Neural progenitor cell (in vitro differentiated cells): ENCODE measurements at regions not wholly inside any gene's neighbourhood (a gene's known extent, or its start where the extent isn't known, plus 50 kb on each side); places are given as distances from the start of the nearest gene placed in this dataset.

Experiments used
- DNase-seq: peaks from one replicate; pipeline ENCODE4 v3.0.0-alpha.2; 2016; ENCODE audit warnings: low spot score
- H2AFZ ChIP-seq: fragments of 200-600 bp; sonication (generic); replicated peaks from 2 replicates; pipeline ENCODE4 v1.6.1; 2016; ENCODE audit warnings: antibody characterized with exemption
- H3F3A ChIP-seq: fragments of 200-600 bp; sonication (generic); 2 replicates; pipeline ENCODE4 v1.6.1; 2016; ENCODE audit warnings: antibody characterized with exemption, low read depth
- H3K27ac ChIP-seq: fragments of 200-600 bp; sonication (generic); 2 replicates; pipeline ENCODE4 v1.5.1; 2016; ENCODE audit warnings: mild to moderate bottlenecking
- H3K27me3 ChIP-seq: fragments of 200-600 bp; sonication (generic); 2 replicates; pipeline ENCODE4 v1.6.1; 2016; ENCODE audit warnings: mild to moderate bottlenecking, moderate library complexity
- H3K36me3 ChIP-seq: fragments of 200-600 bp; sonication (generic); 2 replicates; pipeline ENCODE4 v1.5.1; 2016
- H3K4me1 ChIP-seq: fragments of 200-600 bp; sonication (generic); 2 replicates; pipeline ENCODE4 v1.6.1; 2016; ENCODE audit warnings: mixed run types
- H3K4me2 ChIP-seq: fragments of 200-600 bp; sonication (generic); 2 replicates; pipeline ENCODE4 v1.6.1; 2016
- H3K4me3 ChIP-seq: fragments of 200-600 bp; sonication (generic); 2 replicates; pipeline ENCODE4 v1.5.1; 2016
- H3K79me2 ChIP-seq: fragments of 200-600 bp; sonication (generic); 2 replicates; pipeline ENCODE4 v1.6.1; 2016; ENCODE audit warnings: low read depth
- H3K9ac ChIP-seq: fragments of 200-600 bp; sonication (generic); 2 replicates; pipeline ENCODE4 v1.6.1; 2016
- H3K9me3 ChIP-seq: fragments of 200-600 bp; sonication (generic); 2 replicates; pipeline ENCODE4 v1.5.1; 2016; ENCODE audit warnings: low read depth
- H4K20me1 ChIP-seq: fragments of 200-600 bp; sonication (generic); 2 replicates; pipeline ENCODE4 v1.6.1; 2016; ENCODE audit warnings: low read depth
- H3K27ac Mint-ChIP-seq: 3 replicates; pipeline ENCODE4 v1.8.0; 2021; ENCODE audit warnings: mixed read lengths
- H3K27me3 Mint-ChIP-seq: 2 replicates; pipeline ENCODE4 v1.8.0; 2022; ENCODE audit warnings: low read depth, mild to moderate bottlenecking, inconsistent platforms, moderate library complexity, mixed read lengths; ENCODE audit not compliant: insufficient read depth
- H3K36me3 Mint-ChIP-seq: 3 replicates; pipeline ENCODE4 v1.8.0; 2021; ENCODE audit warnings: mixed read lengths
- H3K4me1 Mint-ChIP-seq: 3 replicates; pipeline ENCODE4 v1.8.0; 2021; ENCODE audit warnings: mixed read lengths
- H3K4me3 Mint-ChIP-seq: 3 replicates; pipeline ENCODE4 v1.8.0; 2021; ENCODE audit warnings: mild to moderate bottlenecking, moderate library complexity, mixed read lengths
- H3K9me3 Mint-ChIP-seq: 3 replicates; pipeline ENCODE4 v1.8.0; 2020; ENCODE audit warnings: mixed read lengths
- CTCF ChIP-seq: fragments of 200-600 bp; sonication (generic); IDR thresholded peaks from 2 replicates; pipeline ENCODE4 v1.5.1; 2017; ENCODE audit warnings: antibody characterized with exemption, mild to moderate bottlenecking
- EZH2 ChIP-seq: fragments of 200-600 bp; sonication (generic); IDR thresholded peaks from 2 replicates; pipeline ENCODE4 v1.6.1; 2017; ENCODE audit warnings: antibody characterized with exemption, mild to moderate bottlenecking, moderate library complexity
- EZH2phosphoT487 ChIP-seq: fragments of 200-600 bp; sonication (generic); IDR thresholded peaks from 2 replicates; pipeline ENCODE4 v1.6.1; 2017; ENCODE audit warnings: antibody characterized with exemption

DNA sequence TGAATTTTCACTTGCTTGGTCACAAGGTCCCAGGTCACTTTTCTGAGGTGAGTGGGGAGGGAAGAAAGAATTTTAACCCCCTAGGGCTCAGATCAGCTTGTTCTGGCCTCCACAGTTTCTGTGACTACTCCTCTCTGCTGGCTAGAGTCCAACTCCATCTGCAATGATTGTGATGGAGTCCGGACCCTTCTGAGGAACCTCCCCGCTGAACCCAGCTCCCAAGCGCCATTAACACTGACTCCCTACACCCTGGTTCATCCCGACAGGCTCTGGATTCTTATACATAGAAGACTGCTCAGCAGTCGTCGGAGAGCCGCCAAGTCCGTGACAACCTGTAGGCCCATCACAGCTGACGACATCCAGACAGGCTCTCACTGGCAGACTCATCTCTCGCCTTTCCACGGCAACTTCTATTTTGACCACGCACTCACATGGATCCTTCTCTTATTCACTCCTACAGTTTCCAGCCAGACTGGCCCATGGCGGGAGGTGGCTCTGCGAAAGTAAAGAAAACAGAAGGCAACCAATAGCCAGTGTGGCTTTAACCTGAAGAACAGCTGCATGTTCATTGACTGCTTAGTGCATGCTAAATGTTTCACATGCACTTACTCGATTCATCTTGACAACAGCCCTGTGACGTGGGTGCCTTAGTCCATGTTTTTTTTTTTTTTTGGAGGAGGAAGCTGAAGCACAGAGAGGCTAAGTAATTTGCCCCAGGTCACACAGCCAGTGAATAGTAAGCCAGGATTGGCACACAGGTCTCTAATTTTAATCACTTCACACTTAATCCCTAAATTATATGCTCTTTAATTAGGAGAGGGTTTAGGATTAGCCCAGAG is 68.0 kb upstream of the PRDM11 start:
- Histone ChIP-seq H2AFZ (no peak overlapping the region), H3K4me2 (no peak overlapping the region), H3K27me3 (no peaks in the 10 kb centered on the region), H3K9me3 (no peaks in the 10 kb centered on the region), H3K4me1 (peaks cover 57% of the 10 kb centered on the region), H3K36me3 (no peaks in the 10 kb centered on the region), H3K9ac (no peak overlapping the region), H3K4me3 (no peak overlapping the region), H3K27ac (no peak overlapping the region), H4K20me1 (no peaks in the 10 kb centered on the region), H3F3A (peaks cover 42% of the 10 kb centered on the region), H3K79me2 (no peaks in the 10 kb centered on the region)
- DNase-seq: no peak
- Mint-ChIP-seq H3K9me3 (no peaks in the 10 kb centered on the region), H3K27me3 (peaks cover 18% of the 10 kb centered on the region), H3K4me1 (peaks cover 40% of the 10 kb centered on the region), H3K4me3 (no peak overlapping the region), H3K27ac (peak overlapping the region; percentile 69), H3K36me3 (no peaks in the 10 kb centered on the region)
- no peak for TF ChIP-seq EZH2
- TF ChIP-seq EZH2phosphoT487: no peak
- TF ChIP-seq CTCF: no peak

GRCh38 chr11:45079075-45079444 is 67.4 kb upstream of the PRDM11 start:
- Mint-ChIP-seq H3K9me3 (no peaks in the 10 kb centered on the region), H3K27ac (peak overlapping the region; percentile 43)
- no peaks in the 10 kb centered on the region for H3K36me3 ChIP-seq

DNA sequence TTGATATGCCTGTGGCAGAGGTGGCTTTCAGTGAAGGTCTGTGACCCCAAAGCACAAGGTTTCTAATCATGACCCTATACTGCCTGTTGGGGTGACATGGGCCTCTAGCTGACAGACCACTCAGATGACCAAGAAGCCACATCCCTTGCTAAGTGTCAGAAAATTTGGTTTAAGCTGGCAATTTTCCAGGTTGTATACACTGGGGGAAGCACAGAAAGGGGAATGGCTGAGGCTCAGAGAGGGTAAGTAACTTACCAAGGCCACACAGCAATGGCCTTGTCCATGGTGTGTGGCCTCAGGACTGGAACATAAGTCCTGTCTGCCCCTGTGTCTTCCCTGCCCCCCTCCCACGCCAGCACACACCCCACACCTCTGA is 66.9 kb upstream of the PRDM11 start:
- Mint-ChIP-seq H3K27me3 (peaks cover 22% of the 10 kb centered on the region), H3K9me3 (no peaks in the 10 kb centered on the region), H3K27ac (peak overlapping the region; percentile 43), H3K4me1 (peaks cover 43% of the 10 kb centered on the region), H3K36me3 (no peaks in the 10 kb centered on the region), H3K4me3 (no peak overlapping the region)
- Histone ChIP-seq H3K36me3 (no peaks in the 10 kb centered on the region), H3K4me2 (peak overlapping the region; percentile 8), H3K9me3 (no peaks in the 10 kb centered on the region), H2AFZ (no peak overlapping the region), H3K27ac (no peak overlapping the region), H3K4me1 (peaks cover 56% of the 10 kb centered on the region), H3K79me2 (no peaks in the 10 kb centered on the region), H3K4me3 (no peak overlapping the region), H3K9ac (no peak overlapping the region), H3F3A (peaks cover 45% of the 10 kb centered on the region), H4K20me1 (no peaks in the 10 kb centered on the region), H3K27me3 (no peaks in the 10 kb centered on the region)
- no peak for TF ChIP-seq CTCF
- TF ChIP-seq EZH2: no peak
- no peak for TF ChIP-seq EZH2phosphoT487
- no peak for DNase-seq

More at GRCh38 chr11:45079075-45079444, 67.4 kb upstream of the PRDM11 start:
- H3K27me3 ChIP-seq: no peaks in the 10 kb centered on the region
- Mint-ChIP-seq H3K36me3 (no peaks in the 10 kb centered on the region), H3K4me1 (peaks cover 43% of the 10 kb centered on the region), H3K4me3 (no peak overlapping the region), H3K27me3 (peaks cover 22% of the 10 kb centered on the region)
- DNase-seq: peak; percentile 62
- H3K4me1 ChIP-seq: peaks cover 56% of the 10 kb centered on the region
- peaks cover 42% of the 10 kb centered on the region for H3F3A ChIP-seq
- H2AFZ ChIP-seq: no peak overlapping the region
- H3K79me2 ChIP-seq: no peaks in the 10 kb centered on the region
- H3K4me3 ChIP-seq: no peak overlapping the region
- no peak overlapping the region for H3K9ac ChIP-seq
- no peak overlapping the region for H3K27ac ChIP-seq
- H4K20me1 ChIP-seq: no peaks in the 10 kb centered on the region
- H3K4me2 ChIP-seq: peak overlapping the region; percentile 8
- TF ChIP-seq EZH2 (no peak), EZH2phosphoT487 (no peak), CTCF (no peak)
- H3K9me3 ChIP-seq: no peaks in the 10 kb centered on the region
